Mammary epithelial cell (primary cell): ENCODE measurements at regions not wholly inside any gene's neighbourhood (a gene's known extent, or its start where the extent isn't known, plus 50 kb on each side); places are given as distances from the start of the nearest gene placed in this dataset.

Experiments used
- CTCF ChIP-seq, 2 donors: IDR thresholded peaks in 1 of 2; conservative IDR thresholded peaks in 1 of 2; 2 replicates each; pipeline ENCODE4 v1.5.1; 2011 to 2012; ENCODE audit warnings: inconsistent platforms in 2 of 2, low read length in 2 of 2, mild to moderate bottlenecking in 2 of 2, control low read depth in 1 of 2, low read depth in 1 of 2; ENCODE audit not compliant: insufficient read depth in 1 of 2; ENCODE audit errors: extremely low read depth in 1 of 2
- EZH2 ChIP-seq: IDR thresholded peaks from 2 replicates; pipeline ENCODE4 v1.6.1; 2012; ENCODE audit warnings: low read length, inconsistent platforms, borderline replicate concordance

GRCh38 chr9:88892724-88893123, 98.5 kb upstream of the S1PR3 start:
- no peak for TF ChIP-seq CTCF (conservative IDR thresholded peaks at IDR 0.05 in 1 of 2, IDR thresholded peaks at IDR 0.05 in 1 of 2; ENCODE audit: extremely low read depth in 1 of 2, insufficient read depth in 1 of 2, low read depth in 1 of 2, low read length in 2 of 2)
- no peak for TF ChIP-seq EZH2
